Activated T-cell treated with anti-CD3 and anti-CD28 coated beads for 4 hours (primary cell): ENCODE measurements at regions not wholly inside any gene's neighbourhood (a gene's known extent, or its start where the extent isn't known, plus 50 kb on each side); places are given as distances from the start of the nearest gene placed in this dataset.

Experiments used
- DNase-seq: peaks from one replicate; pipeline ENCODE4 v3.0.0-alpha.2; 2020

GRCh38 chr7:17485904-17486303 is 187.5 kb downstream of the AHR start:
- DNase-seq = no peak

DNA sequence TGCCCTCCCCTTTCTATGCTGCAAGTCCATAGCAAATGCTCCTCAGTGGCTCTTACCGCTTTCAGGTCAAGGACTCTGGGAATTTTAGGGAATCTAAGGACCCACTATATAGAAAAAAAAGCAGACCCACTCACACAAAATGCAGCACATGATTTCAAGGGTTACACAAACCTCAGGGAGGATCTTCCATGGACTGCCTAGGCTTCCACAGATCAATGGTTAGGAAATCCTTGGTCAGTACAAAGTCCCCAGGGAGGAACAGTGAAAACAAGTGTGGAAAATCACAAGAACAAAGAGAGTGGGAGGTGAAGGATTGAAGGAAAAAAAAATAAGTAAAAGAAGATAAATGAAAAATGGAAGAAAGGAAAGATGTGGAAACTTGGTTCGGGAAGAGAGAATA is 188.4 kb downstream of the AHR start:
- no peak for DNase-seq

- no peak for DNase-seq
Measured at GRCh38 chr7:17487343-17487742, 188.9 kb downstream of the AHR start.

DNA sequence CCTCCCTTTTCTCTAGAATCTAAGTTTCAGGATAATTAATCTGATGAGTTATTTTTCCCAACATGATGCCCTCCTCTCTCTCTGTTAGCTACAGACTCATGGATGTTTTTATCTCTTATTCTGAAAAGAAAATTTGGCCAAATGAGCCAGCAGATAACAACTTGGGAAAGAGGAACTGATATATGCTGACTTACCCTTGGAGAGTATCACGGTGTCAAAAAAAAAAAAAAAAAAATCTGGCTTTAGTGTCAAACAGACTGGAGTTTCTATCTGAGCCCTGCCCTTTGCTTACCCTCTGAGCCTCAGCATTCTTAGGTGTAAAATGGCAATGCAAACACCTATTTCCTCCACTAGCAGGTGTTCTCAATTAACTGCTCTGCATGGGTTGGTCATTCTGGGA is 190.4 kb downstream of the AHR start:
- DNase-seq = no peak

DNA sequence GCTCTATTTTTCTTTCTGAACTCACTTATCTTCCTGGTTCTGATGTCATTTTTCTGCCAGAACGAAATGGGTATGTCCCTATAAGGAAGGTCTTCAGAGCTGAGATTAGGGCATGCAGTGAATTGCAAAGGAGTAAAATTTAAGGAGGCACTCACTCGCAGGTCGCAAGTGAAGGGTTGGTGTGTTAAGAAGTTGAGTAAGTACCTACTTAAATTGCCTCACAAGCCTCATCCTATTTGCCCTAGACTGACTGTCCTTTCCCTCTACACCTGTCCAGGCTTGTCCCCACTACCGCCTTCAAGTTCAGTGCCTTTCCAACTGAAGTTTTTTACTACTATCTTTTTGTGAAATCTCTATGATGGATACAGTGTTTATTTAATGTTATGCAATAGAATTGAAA is 191.5 kb downstream of the AHR start:
- DNase-seq = no peak

GRCh38 chr7:17490825-17491224 is 192.4 kb downstream of the AHR start:
- DNase-seq = no peak

- no peak for DNase-seq
Measured at GRCh38 chr7:17492437-17492836, 194.0 kb downstream of the AHR start.

GRCh38 chr7:17493446-17493845 is 195.0 kb downstream of the AHR start:
- DNase-seq = no peak

GRCh38 chr7:17495655-17496394 is 197.4 kb downstream of the AHR start:
- DNase-seq = no peak

DNA sequence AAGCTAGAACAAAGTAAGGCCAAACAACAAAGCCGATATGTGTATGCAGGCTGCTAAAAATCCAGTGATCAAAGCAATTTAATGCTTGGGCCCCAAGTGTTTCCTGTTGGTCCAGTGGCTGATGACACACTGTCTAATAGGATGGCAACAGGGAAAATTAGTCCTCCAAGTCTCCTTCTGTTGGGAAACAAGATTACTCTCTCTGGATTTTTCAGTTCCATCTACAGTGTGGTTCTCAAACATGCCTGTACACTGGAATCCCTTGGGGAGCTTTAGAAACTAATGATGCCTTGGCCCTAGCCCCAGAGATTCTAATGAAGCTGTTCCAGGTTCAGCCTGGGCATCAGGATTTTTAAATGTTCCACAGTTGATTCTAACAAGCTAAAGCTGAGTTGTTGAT is 198.7 kb downstream of the AHR start:
- no peak for DNase-seq

DNA sequence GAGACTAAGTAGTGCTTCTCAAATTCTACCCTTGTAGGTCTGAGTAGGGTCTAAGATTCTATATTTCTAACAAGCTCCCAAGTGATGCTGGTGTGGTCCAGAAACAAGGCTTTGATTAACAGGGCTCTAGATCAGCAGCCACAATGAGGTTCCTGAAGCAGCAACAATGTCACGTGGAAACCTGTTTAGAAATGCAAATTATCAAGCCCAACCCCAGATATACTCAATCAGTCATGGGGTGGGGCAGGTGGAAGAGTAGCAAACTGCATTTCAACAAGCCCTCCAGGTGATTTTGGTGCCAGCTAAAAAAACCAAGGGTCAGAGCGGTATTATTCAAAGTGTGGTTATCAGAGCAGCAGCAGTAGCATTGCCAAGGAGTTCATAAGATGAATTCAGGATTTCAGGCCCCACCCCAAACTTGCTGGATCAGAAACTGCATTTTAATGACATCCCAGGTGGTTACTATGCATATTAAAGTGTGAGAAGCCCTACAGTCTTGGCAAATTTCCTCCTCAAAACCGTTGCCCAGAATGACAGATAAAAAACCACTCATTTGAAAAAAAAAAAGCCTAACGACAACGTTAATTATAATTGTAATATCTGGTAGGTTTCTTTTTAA is 199.2 kb downstream of the AHR start:
- no peak for DNase-seq

DNA sequence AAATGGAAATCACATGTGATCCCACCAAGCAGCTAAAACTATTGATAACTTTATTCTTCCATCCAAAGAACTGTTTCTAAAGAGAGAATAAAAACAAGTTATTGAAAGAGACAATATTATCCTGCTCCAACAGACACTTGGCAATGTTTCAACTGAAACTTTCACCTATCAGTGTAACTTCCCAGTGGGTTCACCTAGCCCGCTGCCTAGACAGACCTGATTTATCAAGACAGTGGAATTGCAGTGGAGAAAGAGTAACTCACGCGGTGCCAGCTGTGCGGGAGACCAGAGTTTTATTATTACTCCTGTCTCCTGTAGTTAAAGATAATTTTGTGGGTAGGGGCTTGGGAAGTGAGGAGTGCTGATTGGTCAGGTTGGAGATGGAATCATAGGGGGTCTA is 199.8 kb downstream of the AHR start:
- no peak for DNase-seq

DNA sequence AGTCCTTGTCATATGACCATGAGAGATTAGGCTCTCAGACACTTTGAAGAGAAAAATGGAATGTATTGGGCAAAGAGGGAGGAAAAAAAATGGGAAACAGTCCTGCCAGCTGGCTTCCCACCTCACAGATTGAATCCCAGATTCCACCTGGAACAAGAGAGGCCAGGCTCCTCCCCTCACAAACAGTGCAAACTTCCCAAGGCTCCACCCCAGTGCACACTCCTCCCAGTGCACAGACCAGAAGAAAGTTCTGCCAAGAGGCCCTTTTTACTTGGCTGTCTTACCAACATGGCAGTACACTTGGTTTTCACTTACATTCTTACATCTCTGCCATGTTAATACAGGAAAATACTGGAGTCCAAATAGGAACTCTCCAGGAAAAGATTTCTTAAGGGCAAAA is 202.3 kb downstream of the AHR start:
- no peak for DNase-seq

DNA sequence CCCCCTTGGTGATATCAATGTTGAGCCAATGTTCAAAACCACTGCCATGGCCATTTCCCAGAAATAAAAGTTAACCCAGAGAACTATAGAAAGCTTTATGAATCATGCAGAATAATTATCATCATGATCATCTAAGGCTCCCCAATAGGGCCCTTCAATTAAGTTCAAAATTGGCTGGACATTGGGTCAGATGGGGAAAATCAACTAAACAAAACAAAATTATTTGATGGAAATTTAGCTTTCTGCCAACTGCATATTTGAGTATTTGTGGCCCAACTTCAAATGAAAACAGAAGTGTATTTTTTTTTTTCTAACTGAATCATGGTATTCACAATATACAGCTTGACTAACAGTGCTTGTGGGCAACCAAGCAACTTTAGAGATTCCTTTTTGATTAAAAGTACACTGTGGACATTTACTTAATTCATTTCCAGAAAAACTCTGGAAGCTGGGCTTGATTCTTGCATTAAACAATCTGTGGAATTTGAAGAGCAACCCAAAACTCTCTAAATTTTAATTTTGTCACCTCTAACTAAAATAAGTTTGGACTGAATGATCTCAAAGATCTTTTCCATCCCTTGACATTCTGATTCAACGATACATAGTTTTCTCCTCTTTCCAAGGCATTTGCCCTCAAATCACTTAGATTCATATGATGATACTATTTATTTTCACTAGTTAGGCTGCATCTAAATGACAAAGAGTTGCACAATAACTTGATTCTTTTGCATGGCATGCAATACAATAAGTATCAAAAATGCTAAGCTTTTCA is 203.2 kb downstream of the AHR start:
- no peak for DNase-seq

- no peak for DNase-seq
Measured at GRCh38 chr7:17502213-17503060, 204.0 kb downstream of the AHR start.

DNA sequence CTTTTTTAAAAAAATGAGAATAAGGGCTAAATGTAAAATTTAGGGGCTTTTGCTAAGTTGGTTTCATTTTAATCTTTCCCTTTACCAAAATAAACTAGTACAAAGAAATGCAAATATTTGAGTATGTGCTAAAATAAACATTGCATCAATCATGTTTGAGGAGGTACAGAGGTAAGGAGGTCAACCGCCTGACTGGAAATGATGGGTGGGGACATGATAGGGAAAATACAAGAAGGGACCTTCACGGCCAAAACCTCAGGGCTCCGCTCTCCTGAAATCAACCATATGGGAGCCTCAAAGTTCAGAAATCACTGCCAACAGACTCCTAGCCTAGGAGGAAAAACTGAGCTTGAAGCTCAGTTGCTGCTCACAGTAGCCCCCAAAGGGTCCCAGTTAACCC is 207.6 kb downstream of the AHR start:
- DNase-seq = no peak

DNA sequence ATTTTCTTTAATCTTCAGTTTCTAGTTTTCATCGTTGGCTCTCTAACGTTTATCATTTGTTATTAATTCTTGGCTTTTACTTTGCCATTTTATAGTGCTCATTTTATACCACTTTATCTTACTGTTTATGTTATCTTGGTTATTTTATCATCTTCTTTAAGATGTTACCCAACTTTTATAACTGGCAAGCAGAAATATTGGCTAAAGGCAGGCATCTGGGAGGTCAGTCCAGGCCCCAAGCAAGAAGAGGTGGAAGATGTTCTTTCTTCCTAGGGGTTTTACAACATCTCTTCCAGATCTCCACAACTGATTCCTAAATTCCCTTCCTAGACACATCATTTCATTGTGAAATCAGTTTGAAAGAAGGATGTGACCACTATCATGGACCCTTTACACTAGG is 208.1 kb downstream of the AHR start:
- DNase-seq = no peak

- no peak for DNase-seq
Measured at GRCh38 chr7:17507717-17508116, 209.3 kb downstream of the AHR start.

- no peak for DNase-seq
Measured at GRCh38 chr7:17512181-17512675, 213.8 kb downstream of the AHR start.

DNA sequence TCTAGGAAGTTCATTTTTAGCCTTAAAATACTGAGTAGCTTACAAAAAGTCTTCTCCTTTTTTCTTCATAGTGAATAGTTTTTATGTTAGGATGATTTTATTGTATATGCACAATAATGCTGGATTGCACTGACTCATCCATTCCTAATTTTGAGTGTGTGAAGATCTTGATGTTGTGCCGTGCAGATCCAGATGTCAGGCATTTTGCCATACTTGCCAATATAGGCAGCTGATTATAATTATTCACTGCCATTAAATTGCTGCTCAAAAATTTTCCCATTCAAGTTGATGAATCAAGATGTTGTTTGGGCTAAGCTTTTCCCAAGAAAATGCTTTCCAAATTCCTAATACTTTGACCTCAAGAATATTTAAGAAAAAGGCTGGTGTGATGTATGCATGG is 218.3 kb downstream of the AHR start:
- DNase-seq = no peak

- no peak for DNase-seq
Measured at GRCh38 chr7:17520941-17521340, 222.5 kb downstream of the AHR start.

- DNase-seq = no peak
Measured at GRCh38 chr7:17521437-17521836, 223.0 kb downstream of the AHR start.
